ENCODE measurements at regions not wholly inside any gene's neighbourhood (a gene's known extent, or its start where the extent isn't known, plus 50 kb on each side); places are given as distances from the start of the nearest gene placed in this dataset.

DNA sequence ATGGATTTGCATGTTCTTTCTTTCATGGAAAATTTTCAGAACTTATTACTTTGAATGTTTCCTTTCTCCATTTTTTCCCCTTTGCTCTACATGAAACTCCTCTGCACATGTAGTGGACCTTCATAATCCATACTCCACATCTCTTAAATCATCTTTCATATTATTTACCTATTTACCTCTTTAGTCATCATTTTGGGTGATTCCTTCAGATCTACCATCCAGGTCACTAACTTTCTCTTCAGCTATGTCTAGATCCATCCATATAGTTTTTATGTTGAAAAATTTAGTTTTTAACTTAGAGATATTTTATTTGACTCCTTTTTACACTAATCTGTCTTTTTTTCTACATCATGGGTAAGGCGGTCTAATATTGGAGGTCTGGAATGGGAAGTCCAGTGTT is 586.6 kb downstream of the NR2F1-AS1 start:
- Histone ChIP-seq H3K27me3 (no peaks in the 10 kb centered on the region), H3K9me3 (no peaks in the 10 kb centered on the region), H3K27ac (no peak overlapping the region), H3K4me3 (no peak overlapping the region), H3K4me1 (no peaks in the 10 kb centered on the region), H3K36me3 (no peaks in the 10 kb centered on the region)
- DNase-seq: no peak
- TF ChIP-seq, protein P1, sequence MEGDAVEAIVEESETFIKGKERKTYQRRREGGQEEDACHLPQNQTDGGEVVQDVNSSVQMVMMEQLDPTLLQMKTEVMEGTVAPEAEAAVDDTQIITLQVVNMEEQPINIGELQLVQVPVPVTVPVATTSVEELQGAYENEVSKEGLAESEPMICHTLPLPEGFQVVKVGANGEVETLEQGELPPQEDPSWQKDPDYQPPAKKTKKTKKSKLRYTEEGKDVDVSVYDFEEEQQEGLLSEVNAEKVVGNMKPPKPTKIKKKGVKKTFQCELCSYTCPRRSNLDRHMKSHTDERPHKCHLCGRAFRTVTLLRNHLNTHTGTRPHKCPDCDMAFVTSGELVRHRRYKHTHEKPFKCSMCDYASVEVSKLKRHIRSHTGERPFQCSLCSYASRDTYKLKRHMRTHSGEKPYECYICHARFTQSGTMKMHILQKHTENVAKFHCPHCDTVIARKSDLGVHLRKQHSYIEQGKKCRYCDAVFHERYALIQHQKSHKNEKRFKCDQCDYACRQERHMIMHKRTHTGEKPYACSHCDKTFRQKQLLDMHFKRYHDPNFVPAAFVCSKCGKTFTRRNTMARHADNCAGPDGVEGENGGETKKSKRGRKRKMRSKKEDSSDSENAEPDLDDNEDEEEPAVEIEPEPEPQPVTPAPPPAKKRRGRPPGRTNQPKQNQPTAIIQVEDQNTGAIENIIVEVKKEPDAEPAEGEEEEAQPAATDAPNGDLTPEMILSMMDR (IDR thresholded peaks at IDR 0.05): no peak
- no peak for TF ChIP-seq POLR2A (IDR thresholded peaks at IDR 0.05)
- intact Hi-C loops (cut with DNase I): no loop called here
- 85 to 95% methylated on average over 1 of the region's 1 CpG for WGBS, 2 donors

DNA sequence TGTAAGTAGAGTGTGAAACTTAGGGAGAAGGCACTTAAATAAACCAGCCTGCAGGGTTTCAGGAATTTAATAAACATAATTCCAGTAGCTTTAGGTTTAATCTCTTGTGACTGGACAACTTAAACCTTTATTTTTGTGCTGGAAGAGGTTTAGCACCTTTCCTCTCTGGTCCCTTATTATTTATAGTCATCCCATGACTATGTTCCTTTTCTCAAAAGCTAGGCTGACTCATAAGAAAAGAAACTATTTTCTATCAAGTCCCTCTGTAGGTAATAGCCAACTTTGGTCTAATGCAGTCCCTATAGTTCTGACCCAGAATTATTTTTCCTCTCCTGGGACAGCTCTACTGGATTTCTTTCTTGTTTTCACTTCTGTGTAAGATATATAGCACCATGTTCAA is 588.9 kb downstream of the NR2F1-AS1 start:
- intact Hi-C loops (cut with DNase I): no loop called here
- Histone ChIP-seq H3K36me3 (no peaks in the 10 kb centered on the region), H3K27me3 (no peaks in the 10 kb centered on the region), H3K4me1 (no peaks in the 10 kb centered on the region), H3K9me3 (no peaks in the 10 kb centered on the region), H3K27ac (no peak overlapping the region), H3K4me3 (no peak overlapping the region)
- TF ChIP-seq, protein P1 (IDR thresholded peaks at IDR 0.05): no peak
- no peak for TF ChIP-seq POLR2A (IDR thresholded peaks at IDR 0.05)
- DNase-seq: no peak

DNA sequence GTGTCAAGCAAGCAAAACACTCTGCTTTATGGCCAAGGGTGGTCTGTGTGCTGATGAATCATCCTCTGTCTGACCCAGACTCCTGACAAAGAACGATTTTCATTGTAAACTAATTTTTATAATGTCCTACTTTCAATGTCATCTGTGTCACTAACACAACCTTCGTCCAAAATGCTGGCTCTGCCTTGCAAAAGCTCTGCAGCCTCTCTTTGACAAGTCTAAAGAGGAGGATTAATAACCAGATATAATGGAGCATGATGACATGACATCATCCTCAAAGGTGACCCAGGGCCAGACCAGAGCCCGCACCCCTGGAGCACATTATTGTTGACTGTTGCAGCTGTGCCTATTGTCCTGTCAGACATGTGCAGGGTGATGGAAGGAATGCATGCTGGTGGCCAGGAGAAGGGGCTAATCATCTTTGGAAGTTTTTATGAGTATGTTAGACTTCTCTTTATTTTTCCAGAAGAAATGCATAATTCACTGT is 589.4 kb downstream of the NR2F1-AS1 start:
- H3K4me1 ChIP-seq: no peaks in the 10 kb centered on the region
- H3K9me3 ChIP-seq: no peaks in the 10 kb centered on the region
- no peak for DNase-seq
- WGBS, 2 donors: 8 to 41% methylated on average over 3 of the region's 3 CpGs
- intact Hi-C loops (cut with DNase I): no loop called here
- H3K36me3 ChIP-seq: no peaks in the 10 kb centered on the region
- H3K27ac ChIP-seq: no peak overlapping the region
- no peaks in the 10 kb centered on the region for H3K27me3 ChIP-seq
- TF ChIP-seq, protein P1 (IDR thresholded peaks at IDR 0.05): no peak
- TF ChIP-seq POLR2A (IDR thresholded peaks at IDR 0.05): no peak
- no peak overlapping the region for H3K4me3 ChIP-seq

- intact Hi-C loops (cut with DNase I): no loop called here
- Histone ChIP-seq H3K36me3 (no peaks in the 10 kb centered on the region), H3K4me3 (no peak overlapping the region), H3K9me3 (no peaks in the 10 kb centered on the region), H3K27ac (no peak overlapping the region), H3K4me1 (no peaks in the 10 kb centered on the region), H3K27me3 (no peaks in the 10 kb centered on the region)
- TF ChIP-seq, protein P1 (IDR thresholded peaks at IDR 0.05): no peak
- no peak for TF ChIP-seq POLR2A (IDR thresholded peaks at IDR 0.05)
- WGBS, 2 donors: 74 to 80% methylated on average over 6 of the region's 6 CpGs
- no peak for DNase-seq
Observed at GRCh38 chr5:92990771-92991170, 590.2 kb downstream of the NR2F1-AS1 start.

- H3K27ac ChIP-seq: no peak overlapping the region
- H3K4me3 ChIP-seq: no peak overlapping the region
- TF ChIP-seq, protein P1 (IDR thresholded peaks at IDR 0.05): no peak
- no peak for TF ChIP-seq POLR2A (IDR thresholded peaks at IDR 0.05)
- no peaks in the 10 kb centered on the region for H3K9me3 ChIP-seq
- no peaks in the 10 kb centered on the region for H3K27me3 ChIP-seq
- no peaks in the 10 kb centered on the region for H3K36me3 ChIP-seq
- no peak for DNase-seq
- H3K4me1 ChIP-seq: no peaks in the 10 kb centered on the region
- intact Hi-C loops (cut with DNase I): no loop called here
- 37 to 38% methylated on average over 1 of the region's 1 CpG for WGBS, 2 donors
Observed at GRCh38 chr5:92981001-92981400, 600.0 kb downstream of the NR2F1-AS1 start.
